ENCODE measurements at regions not wholly inside any gene's neighbourhood (a gene's known extent, or its start where the extent isn't known, plus 50 kb on each side); places are given as distances from the start of the nearest gene placed in this dataset.

GRCh38 chr4:130659320-130659719, 1563.4 kb downstream of the C4orf33 start:
- H3K79me2 ChIP-seq (ENCODE audit: insufficient read depth, low read length): no peaks in the 10 kb centered on the region
- no peak overlapping the region for H2AFZ ChIP-seq (ENCODE audit: insufficient read depth, low read depth, low read length, poor library complexity, severe bottlenecking)
- intact Hi-C loops (cut with micrococcal nuclease): no loop called here
- H3K27me3 ChIP-seq (ENCODE audit: control insufficient read depth in 2 of 2, insufficient read depth in 2 of 2, low read length in 2 of 2): no peaks in the 10 kb centered on the region
- no peaks in the 10 kb centered on the region for H3K4me1 Mint-ChIP-seq
- no peak for TF ChIP-seq CTCF (IDR thresholded peaks at IDR 0.05)
- no peaks in the 10 kb centered on the region for H3K9me3 ChIP-seq (replicated peaks in 1 of 2; ENCODE audit: control insufficient read depth in 1 of 2, insufficient read depth in 1 of 2, low read length in 2 of 2)
- no peaks in the 10 kb centered on the region for H3K36me3 Mint-ChIP-seq
- H3K4me3 ChIP-seq (replicated peaks in 1 of 3; ENCODE audit: low read depth in 2 of 3, low read length in 3 of 3): no peak overlapping the region
- no peak overlapping the region for H3K27ac Mint-ChIP-seq
- H3K36me3 ChIP-seq (replicated peaks in 1 of 2; ENCODE audit: control insufficient read depth in 1 of 2, insufficient read depth in 2 of 2, low read length in 2 of 2): no peaks in the 10 kb centered on the region
- peaks cover 0 to 2% (median 0%) of the 10 kb centered on the region in 7 donors for H3K9me3 Mint-ChIP-seq
- no peak overlapping the region for H3K9ac ChIP-seq (ENCODE audit: insufficient read depth, low read length, poor library complexity, severe bottlenecking)
- DNase-seq: no peak
- no peak overlapping the region for H3K4me2 ChIP-seq (replicated peaks; ENCODE audit: extremely low read depth, low read length, poor library complexity, severe bottlenecking)
- H4K20me1 ChIP-seq (ENCODE audit: insufficient read depth, low read length): no peaks in the 10 kb centered on the region
- WGBS (ENCODE audit: insufficient coverage): 100% methylated on average over 1 of the region's 2 CpGs
- no peak overlapping the region for H3K4me3 Mint-ChIP-seq
- H3K27ac ChIP-seq (ENCODE audit: low read depth in 1 of 2, low read length in 2 of 2): no peak overlapping the region
- no peaks in the 10 kb centered on the region for H3K27me3 Mint-ChIP-seq (ENCODE audit: low read depth in 3 of 3)
- no peaks in the 10 kb centered on the region for H3K4me1 ChIP-seq (ENCODE audit: control insufficient read depth in 1 of 2, insufficient read depth in 2 of 2, low read length in 2 of 2)

GRCh38 chr4:130668859-130669258, 1572.9 kb downstream of the C4orf33 start:
- no peak for DNase-seq
- Histone ChIP-seq H3K4me1 (ENCODE audit: control insufficient read depth in 1 of 2, insufficient read depth in 2 of 2, low read length in 2 of 2) (no peaks in the 10 kb centered on the region), H3K36me3 (replicated peaks in 1 of 2; ENCODE audit: control insufficient read depth in 1 of 2, insufficient read depth in 2 of 2, low read length in 2 of 2) (no peaks in the 10 kb centered on the region), H3K4me3 (replicated peaks in 1 of 3; ENCODE audit: low read depth in 2 of 3, low read length in 3 of 3) (no peak overlapping the region), H2AFZ (ENCODE audit: insufficient read depth, low read depth, low read length, poor library complexity, severe bottlenecking) (no peak overlapping the region), H3K27ac (ENCODE audit: low read depth in 1 of 2, low read length in 2 of 2) (no peak overlapping the region), H4K20me1 (ENCODE audit: insufficient read depth, low read length) (no peaks in the 10 kb centered on the region), H3K27me3 (ENCODE audit: control insufficient read depth in 2 of 2, insufficient read depth in 2 of 2, low read length in 2 of 2) (no peaks in the 10 kb centered on the region), H3K9me3 (replicated peaks in 1 of 2; ENCODE audit: control insufficient read depth in 1 of 2, insufficient read depth in 1 of 2, low read length in 2 of 2) (no peaks in the 10 kb centered on the region), H3K9ac (ENCODE audit: insufficient read depth, low read length, poor library complexity, severe bottlenecking) (no peak overlapping the region), H3K79me2 (ENCODE audit: insufficient read depth, low read length) (no peaks in the 10 kb centered on the region), H3K4me2 (replicated peaks; ENCODE audit: extremely low read depth, low read length, poor library complexity, severe bottlenecking) (no peak overlapping the region)
- Mint-ChIP-seq H3K27me3 (ENCODE audit: low read depth in 3 of 3) (peaks cover 0 to 2% (median 1%) of the 10 kb centered on the region in 3 donors), H3K4me3 (no peak overlapping the region), H3K4me1 (no peaks in the 10 kb centered on the region), H3K9me3 (peaks cover 0 to 3% (median 0%) of the 10 kb centered on the region in 7 donors), H3K27ac (no peak overlapping the region), H3K36me3 (no peaks in the 10 kb centered on the region)
- 86% methylated on average over 2 of the region's 3 CpGs for WGBS (ENCODE audit: insufficient coverage)
- TF ChIP-seq CTCF (IDR thresholded peaks at IDR 0.05): no peak
- intact Hi-C loops (cut with micrococcal nuclease): no loop called here
